GM23338 (cell line): ENCODE measurements at regions not wholly inside any gene's neighbourhood (a gene's known extent, or its start where the extent isn't known, plus 50 kb on each side); places are given as distances from the start of the nearest gene placed in this dataset.

Source experiments
- CREB1 ChIP-seq: fragments of 250-450 bp; sonication (Bioruptor Pico); IDR thresholded peaks from 2 replicates; pipeline ENCODE4 v1.5.0; 2020; ENCODE audit warnings: low read depth, mild to moderate bottlenecking, moderate library complexity
- CTCF ChIP-seq, 2 experiments: fragments of 200-600 bp in 1 of 2; sonication (generic) in 1 of 2; conservative IDR thresholded peaks; 2 replicates each; pipeline versions ENCODE4 v1.5.1 to v1.6.1; 2016 to 2017; ENCODE audit warnings: antibody characterized with exemption in 2 of 2, low read depth in 2 of 2, mild to moderate bottlenecking in 2 of 2, moderate library complexity in 1 of 2
- ETS1 ChIP-seq: IDR thresholded peaks from 2 replicates; pipeline ENCODE4 v1.6.1; 2016; ENCODE audit warnings: antibody characterized with exemption
- EZH2 ChIP-seq: fragments of 200-600 bp; sonication (generic); IDR thresholded peaks from one replicate; pipeline ENCODE4 v1.8.0; 2017; ENCODE audit warnings: antibody characterized with exemption, mild to moderate bottlenecking, low read depth; ENCODE audit not compliant: unreplicated experiment
- EZH2phosphoT487 ChIP-seq: fragments of 200-600 bp; sonication (generic); IDR thresholded peaks from one replicate; pipeline ENCODE4 v1.8.1; 2018; ENCODE audit warnings: antibody characterized with exemption; ENCODE audit not compliant: unreplicated experiment
- POLR2AphosphoS5 ChIP-seq: IDR thresholded peaks from 2 replicates; pipeline ENCODE4 v1.6.1; 2016; ENCODE audit warnings: antibody characterized with exemption, low read depth
- REST ChIP-seq: IDR thresholded peaks from one replicate; pipeline ENCODE4 v1.6.1; 2018; ENCODE audit warnings: antibody characterized with exemption; ENCODE audit not compliant: unreplicated experiment

GRCh38 chr4:44845309-44845708 is 119.0 kb upstream of the GNPDA2 start:
- TF ChIP-seq CTCF (conservative IDR thresholded peaks at IDR 0.05; ENCODE audit: low read depth in 2 of 2): no peak
- no peak for TF ChIP-seq POLR2AphosphoS5
- TF ChIP-seq REST: no peak
- TF ChIP-seq CREB1 (CRISPR knock-in tag): no peak
- TF ChIP-seq EZH2phosphoT487: no peak
- TF ChIP-seq EZH2: no peak
- TF ChIP-seq ETS1: no peak
